CD4-positive, alpha-beta memory T cell (primary cell): ENCODE measurements at regions not wholly inside any gene's neighbourhood (a gene's known extent, or its start where the extent isn't known, plus 50 kb on each side); places are given as distances from the start of the nearest gene placed in this dataset.
A peak's percentile ranks its signal among the peaks of the same experiment; 100 is the strongest.

ENCODE experiments used
- CTCF ChIA-PET: fragments of 350-600 bp; sonication (Branson Sonifier 250); formaldehyde crosslinking; loops from one replicate; lab custom pipeline; 2021; ENCODE audit warnings: inconsistent platforms; ENCODE audit not compliant: partially characterized antibody; lab: Charles Lee
- POLR2A ChIA-PET: fragments of 350-600 bp; sonication (Branson Sonifier 250); formaldehyde crosslinking; loops from one replicate; lab custom pipeline; 2021; ENCODE audit not compliant: partially characterized antibody; lab: Charles Lee
- DNase-seq, 5 donors: peaks; one replicate each; pipeline versions ENCODE4 v3.0.0 to v3.0.0-alpha.2; 2020 to 2022; ENCODE audit warnings: mixed read lengths in 1 of 5
- H3K27ac ChIP-seq: one replicate; pipeline ENCODE4 v1.7.0; 2013; ENCODE audit warnings: low read depth, low read length
- H3K27me3 ChIP-seq: 2 replicates; pipeline ENCODE4 v1.7.0; 2013; ENCODE audit warnings: mild to moderate bottlenecking, low read length, moderate library complexity; ENCODE audit not compliant: insufficient read depth
- H3K36me3 ChIP-seq: 2 replicates; pipeline ENCODE4 v1.7.0; 2013; ENCODE audit warnings: mild to moderate bottlenecking, low read length, moderate library complexity; ENCODE audit not compliant: insufficient read depth
- H3K4me1 ChIP-seq: 2 replicates; pipeline ENCODE4 v1.7.0; 2013; ENCODE audit warnings: mild to moderate bottlenecking, low read length, moderate library complexity; ENCODE audit not compliant: insufficient read depth
- H3K4me3 ChIP-seq, 2 donors: one replicate each; pipeline ENCODE4 v1.7.0; 2013; ENCODE audit warnings: low read length in 2 of 2, mild to moderate bottlenecking in 1 of 2
- H3K9me3 ChIP-seq, 2 donors: one replicate each; pipeline ENCODE4 v1.7.0; 2013; ENCODE audit warnings: low read length in 2 of 2, control low read depth in 1 of 2; ENCODE audit not compliant: control insufficient read depth in 1 of 2
- H3K27ac Mint-ChIP-seq, 7 donors: one replicate each; pipeline ENCODE4 v1.8.0; 2020 to 2021; ENCODE audit warnings: mixed read lengths in 7 of 7, mild to moderate bottlenecking in 6 of 7, inconsistent platforms in 3 of 7, moderate library complexity in 3 of 7
- H3K27me3 Mint-ChIP-seq, 2 donors: one replicate each; pipeline ENCODE4 v1.8.0; 2020 to 2021; ENCODE audit warnings: mixed read lengths in 2 of 2
- H3K36me3 Mint-ChIP-seq, 2 donors: one replicate each; pipeline ENCODE4 v1.8.0; 2020 to 2021; ENCODE audit warnings: mixed read lengths in 2 of 2, inconsistent platforms in 1 of 2, mild to moderate bottlenecking in 1 of 2
- H3K4me1 Mint-ChIP-seq, 4 donors: one replicate each; pipeline ENCODE4 v1.8.0; 2020 to 2021; ENCODE audit warnings: mixed read lengths in 4 of 4, mild to moderate bottlenecking in 1 of 4
- H3K4me3 Mint-ChIP-seq, 8 donors: one replicate each; pipeline ENCODE4 v1.8.0; 2020 to 2021; ENCODE audit warnings: mixed read lengths in 8 of 8, mild to moderate bottlenecking in 7 of 8, moderate library complexity in 6 of 8, inconsistent platforms in 3 of 8
- H3K9me3 Mint-ChIP-seq, 8 donors: one replicate each; pipeline ENCODE4 v1.8.0; 2020 to 2021; ENCODE audit warnings: mixed read lengths in 8 of 8, mild to moderate bottlenecking in 5 of 8, inconsistent platforms in 3 of 8, moderate library complexity in 1 of 8
- intact Hi-C: fragments of 100-400 bp; cut with micrococcal nuclease; formaldehyde crosslinking; loops from one replicate; pipeline ENCODE4 v1.15.1; 2023

DNA sequence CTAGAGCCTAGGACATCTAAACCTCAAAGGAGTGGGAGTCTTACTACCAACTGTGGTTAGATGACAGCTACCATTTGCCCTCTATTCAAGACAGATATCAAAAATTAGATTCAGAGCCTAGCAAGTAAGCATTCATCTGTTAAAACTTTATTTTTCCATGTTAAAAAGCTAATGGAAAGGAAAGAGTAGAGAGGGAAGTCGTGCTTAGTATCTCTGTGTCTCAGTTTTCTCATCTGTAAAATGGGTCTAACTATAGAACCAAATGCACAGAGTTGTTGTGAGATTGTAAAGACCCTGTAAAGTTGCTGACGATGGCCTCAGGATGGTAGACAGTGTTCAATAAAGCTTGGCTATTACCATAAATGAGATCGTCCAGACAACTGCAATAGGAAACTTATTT, 428.5 kb upstream of the RUNX1 start:
- POLR2A ChIA-PET, result no interaction called here
- H3K9me3 ChIP-seq, result no peaks in the 10 kb centered on the region
- intact Hi-C loops, result no loop called here

DNA sequence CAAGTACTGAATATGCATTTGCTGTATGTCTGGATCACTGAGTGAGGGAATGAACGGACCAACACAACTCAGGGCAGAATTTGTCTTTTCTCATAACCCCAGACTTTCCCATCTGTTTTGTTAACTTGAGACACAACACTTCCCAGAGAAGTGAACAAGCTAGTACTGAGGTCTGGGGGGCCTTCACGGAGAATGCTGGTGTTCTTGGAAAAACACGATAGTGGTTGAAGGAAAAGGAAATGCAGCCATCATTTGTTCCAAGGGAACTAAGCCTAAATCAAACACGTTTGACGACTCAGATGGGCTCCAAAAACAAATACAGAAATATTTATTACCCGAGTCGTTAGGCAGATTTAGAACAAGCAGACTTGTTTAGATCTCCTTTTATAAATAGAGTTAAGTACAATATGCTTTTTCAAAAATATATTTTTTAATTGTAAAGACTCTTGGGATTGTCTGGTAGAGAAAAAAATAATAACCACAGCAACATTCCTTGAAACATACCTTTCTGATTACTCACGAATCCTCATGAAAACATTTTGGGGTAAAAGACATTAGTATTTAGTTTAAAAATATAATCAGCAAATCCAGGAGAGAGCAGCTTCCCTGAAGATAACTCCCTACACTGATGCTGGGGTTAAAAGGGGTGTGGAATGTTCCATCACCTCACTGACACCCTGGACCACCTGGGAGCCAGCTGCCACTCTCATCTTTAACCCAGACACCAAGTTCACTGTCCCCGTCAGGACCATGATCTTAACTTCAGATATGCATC, 427.7 kb upstream of the RUNX1 start:
- Histone ChIP-seq H3K4me3 (no peak overlapping the region), H3K9me3 (no peaks in the 10 kb centered on the region), H3K27me3 (no peaks in the 10 kb centered on the region), H3K27ac (no peak overlapping the region), H3K4me1 (peaks cover 9% of the 10 kb centered on the region), H3K36me3 (no peaks in the 10 kb centered on the region)
- Mint-ChIP-seq H3K4me3 (no peak overlapping the region), H3K27ac (no peak overlapping the region), H3K4me1 (peaks cover 7 to 10% (median 10%) of the 10 kb centered on the region in 4 donors), H3K9me3 (peaks cover 0 to 8% (median 6%) of the 10 kb centered on the region in 8 donors), H3K36me3 (no peaks in the 10 kb centered on the region), H3K27me3 (peaks cover 5 to 11% of the 10 kb centered on the region in 2 donors)
- no peak for DNase-seq
- POLR2A ChIA-PET, result no interaction called here
- CTCF ChIA-PET, result interaction anchor here (0.8 kb wide), 1 partner anchor 39 kb away, joined by 3 read pairs; no protein-coding TSS in a partner anchor
- intact Hi-C loops, result no loop called here

More for the DNA sequence above, 428.5 kb upstream of the RUNX1 start:
- CTCF ChIA-PET, result interaction anchor here (0.8 kb wide), 1 partner anchor 39 kb away, joined by 3 read pairs; no protein-coding TSS in a partner anchor
- H3K27ac Mint-ChIP-seq, result no peak overlapping the region
- H3K36me3 ChIP-seq, result no peaks in the 10 kb centered on the region
- peaks cover 7 to 10% (median 10%) of the 10 kb centered on the region in 4 donors for H3K4me1 Mint-ChIP-seq
- H3K27me3 ChIP-seq, result no peaks in the 10 kb centered on the region
- no peak overlapping the region for H3K4me3 ChIP-seq
- H3K9me3 Mint-ChIP-seq, result peaks cover 0 to 8% (median 6%) of the 10 kb centered on the region in 8 donors
- H3K4me3 Mint-ChIP-seq, result no peak overlapping the region
- H3K36me3 Mint-ChIP-seq, result no peaks in the 10 kb centered on the region
- peaks cover 9% of the 10 kb centered on the region for H3K4me1 ChIP-seq
- no peak for DNase-seq
- H3K27ac ChIP-seq, result no peak overlapping the region
- H3K27me3 Mint-ChIP-seq, result peaks cover 5 to 11% of the 10 kb centered on the region in 2 donors

DNA sequence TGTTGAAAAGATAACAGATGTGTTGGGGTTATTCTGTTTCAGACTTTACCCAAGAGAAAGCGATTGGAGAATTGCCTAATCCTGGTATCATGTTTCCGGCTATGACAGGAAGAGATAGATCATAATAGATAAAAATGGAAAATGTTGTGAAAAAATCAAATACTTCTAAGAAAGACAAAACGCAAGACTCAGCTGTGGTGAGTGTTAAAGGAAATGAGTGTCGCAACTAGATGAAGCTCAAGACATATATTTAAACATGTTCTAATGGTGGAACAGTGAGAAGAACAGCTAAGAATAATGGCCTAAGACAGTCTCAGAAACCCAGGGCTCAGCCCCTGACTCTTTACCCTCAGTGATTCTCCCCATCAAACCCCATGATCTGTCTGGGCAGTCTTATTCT, 426.7 kb upstream of the RUNX1 start:
- no peaks in the 10 kb centered on the region for H3K27me3 ChIP-seq
- Mint-ChIP-seq H3K4me1 (peaks cover 7 to 10% (median 10%) of the 10 kb centered on the region in 4 donors), H3K27ac (no peak overlapping the region), H3K27me3 (peaks cover 7 to 11% of the 10 kb centered on the region in 2 donors), H3K4me3 (peak overlapping the region in 2 of 8 donors; percentile 7 to 36), H3K36me3 (no peaks in the 10 kb centered on the region), H3K9me3 (peaks cover 0 to 8% (median 6%) of the 10 kb centered on the region in 8 donors)
- no peak overlapping the region for H3K27ac ChIP-seq
- H3K9me3 ChIP-seq, result no peaks in the 10 kb centered on the region
- DNase-seq, result no peak
- intact Hi-C loops, result no loop called here
- no peaks in the 10 kb centered on the region for H3K36me3 ChIP-seq
- POLR2A ChIA-PET, result interaction anchor here (0.7 kb wide), 1 partner anchor 16 kb away, joined by 4 read pairs; no protein-coding TSS in a partner anchor
- H3K4me1 ChIP-seq, result peaks cover 9% of the 10 kb centered on the region
- H3K4me3 ChIP-seq, result no peak overlapping the region
- CTCF ChIA-PET, result no interaction called here

DNA sequence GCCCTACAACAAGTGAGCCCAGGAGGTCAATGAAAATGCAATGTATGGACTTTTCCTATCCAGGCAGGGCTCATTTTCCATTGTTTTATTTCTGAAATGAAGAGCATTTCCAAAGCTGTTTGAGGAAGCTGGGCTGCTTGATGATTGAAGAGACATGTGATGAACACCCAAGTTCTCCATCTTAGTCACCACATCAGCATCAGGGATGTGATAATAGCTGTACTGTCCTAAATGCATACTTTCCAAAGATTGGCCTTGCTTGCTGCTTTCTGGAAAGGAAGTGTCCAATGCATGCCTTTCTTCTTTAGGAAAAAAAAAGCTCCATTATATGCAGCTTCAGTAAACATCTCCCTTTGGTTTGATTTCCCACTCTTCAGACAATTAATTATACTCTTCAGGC, 425.9 kb upstream of the RUNX1 start:
- Mint-ChIP-seq H3K27ac (no peak overlapping the region), H3K4me1 (peaks cover 7 to 10% (median 10%) of the 10 kb centered on the region in 4 donors), H3K9me3 (peaks cover 0 to 8% (median 5%) of the 10 kb centered on the region in 8 donors), H3K36me3 (no peaks in the 10 kb centered on the region), H3K4me3 (no peak overlapping the region), H3K27me3 (peaks cover 10 to 11% of the 10 kb centered on the region in 2 donors)
- Histone ChIP-seq H3K9me3 (no peaks in the 10 kb centered on the region), H3K4me3 (no peak overlapping the region), H3K27me3 (no peaks in the 10 kb centered on the region), H3K4me1 (peaks cover 9% of the 10 kb centered on the region), H3K36me3 (no peaks in the 10 kb centered on the region), H3K27ac (no peak overlapping the region)
- intact Hi-C loops, result no loop called here
- ChIA-PET POLR2A (no interaction called here), CTCF (no interaction called here)
- DNase-seq, result no peak

GRCh38 chr21:35473496-35473895, 424.4 kb upstream of the RUNX1 start:
- CTCF ChIA-PET, result no interaction called here
- H3K9me3 Mint-ChIP-seq, result no peaks in the 10 kb centered on the region
- H3K36me3 Mint-ChIP-seq, result no peaks in the 10 kb centered on the region

DNA sequence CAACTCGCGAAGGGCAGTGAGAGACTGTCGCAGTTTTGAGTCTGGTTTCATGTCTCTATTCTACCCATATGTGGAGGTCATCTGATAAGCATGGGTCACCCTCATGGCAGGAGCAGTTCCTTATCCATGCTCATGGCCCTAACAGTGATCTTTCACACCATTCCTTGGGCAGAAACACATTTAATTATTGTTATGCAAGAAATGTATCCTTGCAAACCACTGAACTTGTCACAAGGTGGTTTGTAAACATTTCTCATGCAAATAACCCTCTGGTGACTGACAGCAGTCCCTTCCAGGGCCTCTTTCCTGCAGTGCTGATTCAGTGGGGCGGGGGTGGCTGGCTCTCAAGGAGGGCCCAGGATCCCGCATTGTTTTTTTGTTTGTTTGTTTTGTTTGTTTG, 421.4 kb upstream of the RUNX1 start:
- Mint-ChIP-seq H3K4me1 (peaks cover under 1 to 1% (median under 1%) of the 10 kb centered on the region in 4 donors), H3K4me3 (no peak overlapping the region), H3K27me3 (peaks cover 1 to 14% of the 10 kb centered on the region in 2 donors), H3K27ac (no peak overlapping the region), H3K9me3 (peaks cover 0 to 10% (median 3%) of the 10 kb centered on the region in 8 donors), H3K36me3 (no peaks in the 10 kb centered on the region)
- no peak overlapping the region for H3K4me3 ChIP-seq
- no peaks in the 10 kb centered on the region for H3K36me3 ChIP-seq
- no peak for DNase-seq
- ChIA-PET CTCF (no interaction called here), POLR2A (no interaction called here)
- H3K4me1 ChIP-seq, result no peaks in the 10 kb centered on the region
- no peaks in the 10 kb centered on the region for H3K27me3 ChIP-seq
- intact Hi-C loops, result no loop called here
- no peaks in the 10 kb centered on the region for H3K9me3 ChIP-seq
- no peak overlapping the region for H3K27ac ChIP-seq

More at GRCh38 chr21:35473496-35473895, 424.4 kb upstream of the RUNX1 start:
- H3K27ac ChIP-seq, result no peak overlapping the region
- peaks cover 9% of the 10 kb centered on the region for H3K4me1 ChIP-seq
- no peaks in the 10 kb centered on the region for H3K9me3 ChIP-seq
- H3K27me3 ChIP-seq, result no peaks in the 10 kb centered on the region
- H3K4me3 ChIP-seq, result no peak overlapping the region
- intact Hi-C loops, result no loop called here
- POLR2A ChIA-PET, result no interaction called here
- Mint-ChIP-seq H3K4me3 (no peak overlapping the region), H3K27ac (no peak overlapping the region), H3K4me1 (peaks cover 7 to 10% (median 10%) of the 10 kb centered on the region in 4 donors), H3K27me3 (peaks cover 8 to 13% of the 10 kb centered on the region in 2 donors)
- H3K36me3 ChIP-seq, result no peaks in the 10 kb centered on the region
- DNase-seq, result no peak

DNA sequence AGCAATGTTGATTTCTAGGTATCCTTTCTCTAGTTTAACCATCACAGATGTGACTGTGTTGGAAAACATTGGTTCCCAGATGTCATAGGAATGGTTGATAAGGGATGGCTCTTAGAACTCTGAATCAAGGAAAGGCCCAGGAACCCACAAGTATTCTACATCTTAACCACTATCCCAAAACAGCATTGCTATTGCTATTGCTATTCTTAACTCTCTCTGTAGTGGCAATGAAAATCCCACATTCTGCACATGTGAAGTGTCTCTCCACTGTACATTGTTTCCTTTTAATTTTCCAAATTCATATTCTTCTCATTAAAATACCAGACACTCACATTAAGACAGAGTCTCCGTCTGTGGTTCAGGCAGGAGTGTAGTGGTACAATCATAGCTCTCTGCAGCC, 420.4 kb upstream of the RUNX1 start:
- no peaks in the 10 kb centered on the region for H3K36me3 ChIP-seq
- no peak overlapping the region for H3K27ac ChIP-seq
- ChIA-PET POLR2A (no interaction called here), CTCF (interaction anchor here (0.6 to 0.8 kb wide), 2 partner anchors 27 to 51 kb away, joined by 3 read pairs; no protein-coding TSS in a partner anchor)
- intact Hi-C loops, result no loop called here
- H3K4me3 ChIP-seq, result no peak overlapping the region
- no peak overlapping the region for H3K4me3 Mint-ChIP-seq
- H3K27me3 Mint-ChIP-seq, result peaks cover 1 to 14% of the 10 kb centered on the region in 2 donors
- no peaks in the 10 kb centered on the region for H3K27me3 ChIP-seq
- H3K4me1 ChIP-seq, result no peaks in the 10 kb centered on the region
- no peak for DNase-seq
- no peak overlapping the region for H3K27ac Mint-ChIP-seq
- peaks cover 0 to 10% (median 3%) of the 10 kb centered on the region in 8 donors for H3K9me3 Mint-ChIP-seq
- no peaks in the 10 kb centered on the region for H3K4me1 Mint-ChIP-seq
- no peaks in the 10 kb centered on the region for H3K36me3 Mint-ChIP-seq
- H3K9me3 ChIP-seq, result no peaks in the 10 kb centered on the region
